ENCODE measurements at regions not wholly inside any gene's neighbourhood (a gene's known extent, or its start where the extent isn't known, plus 50 kb on each side); places are given as distances from the start of the nearest gene placed in this dataset.

DNA sequence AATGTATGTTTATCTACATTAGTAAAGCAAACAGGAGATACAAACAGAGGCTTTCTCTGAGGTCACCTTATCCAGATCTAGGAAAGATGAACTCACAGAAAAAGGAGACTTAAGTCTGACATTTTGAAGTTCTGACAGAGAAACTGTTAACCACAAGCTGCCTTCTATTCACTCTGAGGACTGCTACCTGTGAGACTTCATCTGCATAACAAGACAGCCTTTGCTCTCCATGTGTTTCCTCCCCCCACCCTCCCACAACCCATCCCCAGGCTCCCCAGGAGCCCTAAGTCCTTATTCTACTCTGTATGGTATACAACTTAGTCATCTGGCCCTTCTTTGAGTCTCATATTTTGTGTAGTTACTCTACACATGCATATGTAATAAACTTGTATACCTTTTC, 699.0 kb downstream of the FGF9 start:
- no peak for DNase-seq

GRCh38 chr13:22372261-22372660, 701.4 kb downstream of the FGF9 start:
- DNase-seq: no peak

GRCh38 chr13:22375151-22375550, 704.3 kb downstream of the FGF9 start:
- DNase-seq: no peak

DNA sequence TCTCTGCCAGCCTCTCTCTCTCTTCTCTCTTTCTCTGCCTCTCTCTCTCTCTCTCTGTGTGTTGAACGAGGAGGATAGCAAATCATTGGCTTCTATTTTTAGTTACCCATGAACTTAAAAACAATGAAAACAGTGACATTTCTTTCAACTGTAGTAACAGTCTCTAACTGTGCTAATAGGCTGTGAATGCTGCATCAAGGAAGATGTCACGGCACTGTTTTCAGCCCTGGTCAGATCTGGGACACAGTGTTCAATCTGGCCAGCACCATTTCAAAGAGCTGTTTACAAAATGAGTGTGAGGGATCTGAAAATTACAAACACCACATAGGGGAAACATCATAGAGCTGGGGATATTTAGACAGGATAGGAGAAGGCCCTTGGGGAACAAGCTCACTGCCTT, 717.0 kb downstream of the FGF9 start:
- DNase-seq: no peak

DNA sequence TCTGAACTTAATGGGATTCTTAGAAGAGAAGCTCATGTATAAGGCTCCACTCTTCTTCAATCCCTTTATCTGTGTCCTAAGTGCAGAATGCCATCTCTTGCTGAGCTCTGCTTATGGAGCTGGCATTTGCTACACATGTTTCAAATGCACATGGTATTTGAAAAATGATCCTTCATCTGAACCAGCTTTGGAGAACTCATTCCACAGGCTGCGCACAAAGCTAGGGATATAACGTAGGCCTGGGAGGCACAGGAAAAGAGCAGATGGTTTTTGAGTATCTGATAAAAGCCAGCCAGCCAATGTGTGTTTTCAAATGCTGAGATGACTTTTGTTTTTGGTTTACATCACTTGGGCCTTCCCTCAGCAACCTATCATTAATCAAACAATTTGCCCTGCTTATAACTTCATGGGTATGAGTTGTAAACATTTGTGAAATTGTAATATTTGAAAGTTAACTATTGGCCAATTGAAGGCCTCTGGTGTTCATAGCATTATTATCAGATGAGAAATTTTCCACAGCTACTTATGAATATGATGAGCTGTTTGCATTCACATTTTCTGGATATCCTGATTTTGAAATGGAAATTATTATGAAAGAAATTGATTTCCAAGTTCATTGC, 729.0 kb downstream of the FGF9 start:
- DNase-seq: no peak

- no peak for DNase-seq
Observed at GRCh38 chr13:22402682-22403081, 731.8 kb downstream of the FGF9 start.

DNA sequence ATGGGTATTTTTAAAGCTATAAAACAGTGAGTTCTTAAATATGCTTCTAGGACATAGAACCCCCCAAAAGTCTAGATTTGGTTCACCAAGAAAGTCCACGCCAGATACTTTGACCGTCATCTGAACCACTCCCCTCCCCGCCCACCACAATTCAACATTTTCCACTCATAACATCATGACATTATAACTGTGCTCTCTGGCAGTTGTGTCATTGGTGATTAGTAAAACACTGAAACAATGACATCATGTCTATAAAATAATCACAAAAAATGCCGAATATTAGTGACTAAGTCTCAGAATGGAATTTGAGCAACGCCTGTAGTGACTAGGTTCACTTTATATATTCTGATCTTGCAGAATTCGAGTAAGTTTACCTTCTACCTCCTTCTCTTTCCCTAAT, 732.3 kb downstream of the FGF9 start:
- no peak for DNase-seq

GRCh38 chr13:22405891-22406290, 735.0 kb downstream of the FGF9 start:
- no peak for DNase-seq

DNA sequence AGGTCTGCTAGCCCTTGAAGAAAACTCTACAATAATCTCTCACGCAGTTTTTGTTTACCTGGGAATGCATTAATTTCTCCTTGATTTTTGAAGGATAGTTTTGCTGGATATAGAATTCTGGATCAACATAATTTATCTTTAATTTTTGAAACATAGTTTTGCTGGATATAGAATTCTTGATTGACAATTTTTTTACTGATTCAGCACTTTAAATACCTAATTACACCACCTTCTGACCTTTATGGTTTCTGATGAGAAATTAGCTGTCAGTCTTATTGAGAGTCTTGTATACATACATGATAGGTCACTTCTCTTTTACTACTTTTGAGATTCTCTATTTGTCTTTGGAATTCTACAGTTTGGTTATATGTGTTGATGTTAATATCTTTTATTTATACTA, 741.6 kb downstream of the FGF9 start:
- no peak for DNase-seq

DNA sequence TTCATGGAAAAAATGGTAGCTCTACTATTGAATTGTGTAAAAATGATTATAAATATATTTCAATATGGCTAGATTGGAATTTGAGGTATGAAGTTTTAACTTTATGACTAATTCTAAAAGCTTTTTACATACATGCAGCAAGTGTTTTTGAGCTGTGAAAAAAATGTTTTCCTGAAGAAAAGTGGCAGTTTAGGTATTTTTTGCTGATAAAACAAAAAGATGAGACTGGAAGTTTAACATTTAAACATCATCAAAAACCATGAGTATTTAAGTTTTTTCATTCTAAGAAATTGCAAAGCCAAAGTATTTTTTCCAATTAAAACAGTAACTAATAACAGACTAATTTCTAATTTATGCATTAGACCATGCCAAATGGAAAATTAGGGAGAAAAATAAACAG, 751.1 kb downstream of the FGF9 start:
- DNase-seq: no peak

GRCh38 chr13:22422712-22423111, 751.8 kb downstream of the FGF9 start:
- no peak for DNase-seq

- no peak for DNase-seq
Observed at GRCh38 chr13:22423261-22423660, 752.4 kb downstream of the FGF9 start.

DNA sequence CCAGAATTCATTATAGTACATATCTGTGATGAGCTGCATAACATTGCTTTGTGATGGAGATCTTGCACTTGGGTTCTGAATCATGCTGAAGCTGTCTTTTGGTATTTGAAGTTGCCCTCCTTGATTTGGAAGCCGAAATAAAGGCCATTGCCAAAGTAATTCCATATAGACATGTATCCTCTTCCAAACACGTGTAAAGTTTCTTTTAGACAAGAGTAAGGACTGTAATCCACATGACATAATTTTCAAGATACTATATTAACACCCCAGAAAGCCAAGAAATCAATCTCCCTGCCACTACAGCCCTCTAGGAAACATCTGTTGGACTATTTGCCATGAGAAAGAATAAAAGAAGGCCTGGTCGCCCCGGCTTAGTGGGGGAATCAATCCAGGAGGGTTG, 754.2 kb downstream of the FGF9 start:
- DNase-seq: no peak

- DNase-seq: no peak
Observed at GRCh38 chr13:22427066-22427465, 753.7 kb upstream of the SGCG start.

GRCh38 chr13:22427783-22428182, 753.0 kb upstream of the SGCG start:
- no peak for DNase-seq

DNA sequence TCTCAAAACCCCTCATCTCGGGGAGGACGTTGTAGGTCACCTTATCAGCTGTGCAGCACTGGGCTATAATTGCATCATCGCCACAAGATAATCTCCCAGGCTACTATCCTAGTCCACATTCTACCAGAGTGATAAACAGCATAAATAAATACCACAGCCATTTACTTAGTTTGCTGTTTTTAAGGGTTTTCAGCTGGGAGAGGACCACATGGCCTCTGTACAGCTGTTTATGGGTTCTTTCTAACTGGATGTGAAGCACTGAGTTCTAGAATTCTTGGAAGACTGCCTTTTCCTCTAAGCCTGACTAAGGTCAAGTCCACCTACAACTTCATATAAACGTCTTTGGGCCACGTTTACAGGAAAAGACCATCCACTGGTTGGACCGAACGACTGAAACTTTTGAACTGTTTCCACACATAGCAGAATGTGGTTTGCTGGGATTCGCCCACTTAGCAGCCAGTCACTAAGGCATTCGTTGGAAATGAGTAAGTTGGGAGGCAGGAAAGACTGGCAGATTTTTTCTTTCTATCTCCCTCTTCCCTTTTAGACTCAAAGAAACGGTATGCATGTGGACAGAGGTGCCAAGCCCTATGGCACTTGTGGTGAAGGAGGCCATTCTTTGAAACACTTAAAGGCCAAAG, 752.5 kb upstream of the SGCG start:
- no peak for DNase-seq

DNA sequence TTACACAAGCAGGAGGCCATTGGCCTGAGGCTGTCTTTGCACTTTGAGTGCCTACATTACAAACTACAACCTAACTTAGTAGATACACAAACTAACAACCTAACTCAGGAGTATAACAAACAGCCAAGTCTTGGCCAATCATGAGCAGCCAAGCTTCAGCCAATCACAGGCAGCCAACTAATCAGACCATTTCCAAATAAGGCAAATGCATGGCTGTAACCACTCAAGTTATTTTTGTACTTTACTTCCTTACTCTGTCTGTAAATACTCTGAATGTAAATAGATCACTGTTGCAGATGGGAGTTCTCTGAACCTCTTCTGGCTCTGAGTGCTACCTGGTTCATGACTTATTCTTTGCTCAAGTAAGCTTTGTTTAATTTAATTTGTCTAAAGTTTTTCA, 748.1 kb upstream of the SGCG start:
- DNase-seq: no peak

DNA sequence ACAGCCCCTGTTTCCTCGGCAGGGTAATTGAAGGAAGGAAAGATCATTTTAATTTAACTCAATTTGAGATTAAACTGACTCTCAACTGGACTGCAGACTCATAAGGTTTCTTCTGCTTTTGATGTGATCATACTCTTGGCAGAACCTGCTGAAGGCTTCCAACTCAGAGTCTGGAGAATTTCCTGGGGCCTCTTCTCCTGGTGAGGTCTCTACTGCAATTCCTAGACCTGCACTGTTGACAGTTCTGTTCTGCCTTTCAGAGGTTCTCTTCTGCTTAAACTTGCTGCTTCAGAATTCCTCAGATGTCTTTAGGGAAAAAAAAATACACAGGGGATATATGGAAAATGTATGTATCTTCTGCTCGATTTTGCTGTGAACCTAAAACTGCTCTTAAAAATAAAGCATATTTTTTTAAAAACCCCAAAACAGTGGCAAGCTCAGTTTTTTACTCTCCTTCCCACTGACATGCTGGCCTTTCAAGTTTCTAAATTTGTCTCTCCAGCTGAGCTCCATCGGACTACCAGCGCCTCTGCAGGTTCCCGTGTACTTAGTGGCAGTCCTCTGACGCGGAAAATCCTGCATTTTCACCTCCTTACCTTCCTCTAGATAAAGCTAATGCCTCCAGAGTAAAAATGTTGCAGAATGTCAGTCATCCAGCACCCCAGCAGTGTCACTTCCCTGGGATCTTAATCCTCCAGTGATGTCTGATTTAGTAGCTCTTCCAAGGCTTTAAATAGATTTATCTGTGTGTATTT, 733.5 kb upstream of the SGCG start:
- no peak for DNase-seq

- no peak for DNase-seq
Observed at GRCh38 chr13:22449251-22449650, 731.5 kb upstream of the SGCG start.

DNA sequence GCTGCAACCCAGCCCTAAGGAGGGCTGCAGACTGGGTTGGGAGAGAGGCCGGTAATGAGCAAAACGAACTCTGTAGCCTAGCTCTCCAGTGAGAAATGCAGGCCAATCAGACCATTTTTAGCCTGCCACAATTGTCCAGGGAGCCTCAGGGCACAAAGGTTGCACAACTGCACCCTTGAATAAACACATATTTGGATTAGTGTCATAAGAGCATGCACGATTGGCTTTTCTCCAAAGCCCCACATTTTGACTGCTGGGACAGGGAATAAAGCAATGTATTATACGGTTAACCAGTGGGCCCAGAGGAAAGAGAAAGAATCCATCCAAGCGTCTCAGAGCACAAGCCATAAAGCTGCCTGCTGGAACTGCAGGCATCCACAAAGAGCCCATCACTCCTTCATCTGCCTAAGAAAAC, 729.4 kb upstream of the SGCG start:
- no peak for DNase-seq

DNA sequence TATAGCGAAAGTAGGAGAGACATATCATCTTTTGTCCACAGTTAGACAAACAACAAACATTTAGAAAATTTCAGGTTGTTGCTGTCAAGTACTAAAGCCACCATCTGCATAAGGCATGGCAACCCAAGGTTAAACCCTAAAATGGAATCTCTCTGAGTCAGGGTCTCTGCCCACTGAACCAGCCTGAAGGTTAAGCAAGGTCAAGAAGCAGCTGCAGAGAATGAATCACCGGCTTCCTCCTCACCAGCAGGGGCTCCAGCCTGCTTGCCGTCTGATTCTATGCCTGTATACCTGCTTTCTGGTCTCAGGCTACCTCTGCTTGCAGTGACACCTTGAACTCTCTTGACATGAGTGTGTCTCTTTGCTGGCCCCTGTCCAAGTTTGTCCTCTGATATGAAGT, 726.2 kb upstream of the SGCG start:
- no peak for DNase-seq

GRCh38 chr13:22455036-22455435, 725.7 kb upstream of the SGCG start:
- DNase-seq: no peak

- no peak for DNase-seq
Observed at GRCh38 chr13:22461854-22462490, 718.8 kb upstream of the SGCG start.

- DNase-seq: no peak
Observed at GRCh38 chr13:22463089-22463488, 717.7 kb upstream of the SGCG start.

All from effector CD8-positive, alpha-beta T cell (primary cell).